NCI-H1417 treated with DMSO at 0.1 percent for 48 hours (cell line): ENCODE measurements at regions not wholly inside any gene's neighbourhood (a gene's known extent, or its start where the extent isn't known, plus 50 kb on each side); places are given as distances from the start of the nearest gene placed in this dataset.

Experiments used
- DNase-seq: peaks from one replicate; lab custom pipeline; 2025; lab: John Stamatoyannopoulos, UW

- no peak for DNase-seq
Measured at GRCh38 chr3:115525731-115526130, 97.6 kb upstream of the GAP43 start.

- DNase-seq: no peak
Measured at GRCh38 chr3:115533218-115533617, 90.1 kb upstream of the GAP43 start.

GRCh38 chr3:115536171-115536570 lies 87.1 kb upstream of the GAP43 start:
- DNase-seq: no peak

GRCh38 chr3:115537669-115538068 lies 85.6 kb upstream of the GAP43 start:
- DNase-seq: no peak

DNA sequence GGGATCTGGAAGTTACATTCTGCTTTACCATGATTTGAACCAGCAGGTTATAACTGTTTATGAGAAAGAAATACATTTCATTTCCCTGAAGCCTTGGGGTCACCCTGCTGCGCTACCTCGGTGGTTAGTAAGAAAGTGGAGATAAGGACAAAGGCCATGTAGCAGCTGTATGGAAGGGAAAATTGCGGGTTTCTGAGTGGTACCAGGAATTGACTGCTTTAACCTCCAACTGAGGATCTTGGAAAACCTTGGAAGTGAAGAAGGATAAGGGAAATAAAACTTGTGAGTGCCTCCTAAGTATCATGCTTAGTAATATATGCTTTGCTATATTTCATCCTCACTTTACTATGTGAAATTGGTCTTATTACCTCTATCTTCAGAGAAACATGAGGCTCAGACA lies 76.1 kb upstream of the GAP43 start:
- DNase-seq: no peak

GRCh38 chr3:115548611-115549010 lies 74.7 kb upstream of the GAP43 start:
- DNase-seq: no peak

DNA sequence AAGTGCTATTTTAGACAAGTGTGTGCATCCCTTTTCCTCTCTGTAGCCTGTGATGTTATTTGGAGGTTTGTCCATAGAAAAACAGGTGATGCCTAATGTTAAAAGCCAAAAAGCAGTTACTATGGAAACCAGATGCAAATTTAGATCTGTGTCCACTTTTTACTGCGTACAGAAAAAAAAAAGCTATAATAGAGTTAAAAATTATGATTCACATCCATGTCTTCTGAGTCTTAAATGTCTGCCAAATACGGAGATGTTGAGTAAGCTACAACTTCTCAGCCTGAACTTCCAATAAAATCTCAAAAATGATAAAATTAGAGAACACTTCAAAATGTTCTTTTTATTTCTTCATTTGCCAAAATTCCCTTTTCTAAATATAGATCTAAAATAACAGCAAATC lies 74.2 kb upstream of the GAP43 start:
- DNase-seq: no peak

DNA sequence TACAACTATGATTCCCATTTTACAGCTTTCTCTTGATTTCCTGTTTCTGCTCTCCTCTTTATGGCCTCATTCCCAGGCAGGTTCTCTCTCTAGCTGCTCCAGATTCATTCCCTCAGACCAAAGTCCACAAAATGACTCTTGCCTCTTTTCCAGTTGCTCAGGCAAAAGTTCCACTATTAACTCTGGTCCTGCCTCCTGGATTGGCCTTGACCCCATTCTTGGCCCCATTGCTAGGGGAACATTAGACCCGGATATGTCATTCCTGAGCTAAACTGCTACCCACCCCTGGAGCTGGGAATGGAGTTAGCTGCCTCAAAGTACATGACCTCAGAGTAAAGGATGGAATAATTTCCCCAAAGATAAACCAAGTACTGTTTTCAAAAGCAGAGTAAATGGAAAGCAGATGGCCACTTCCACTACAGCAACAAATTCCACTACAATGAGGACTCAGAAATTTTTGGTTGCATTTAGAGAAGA lies 73.0 kb upstream of the GAP43 start:
- no peak for DNase-seq

- no peak for DNase-seq
Measured at GRCh38 chr3:115551016-115551415, 72.3 kb upstream of the GAP43 start.

DNA sequence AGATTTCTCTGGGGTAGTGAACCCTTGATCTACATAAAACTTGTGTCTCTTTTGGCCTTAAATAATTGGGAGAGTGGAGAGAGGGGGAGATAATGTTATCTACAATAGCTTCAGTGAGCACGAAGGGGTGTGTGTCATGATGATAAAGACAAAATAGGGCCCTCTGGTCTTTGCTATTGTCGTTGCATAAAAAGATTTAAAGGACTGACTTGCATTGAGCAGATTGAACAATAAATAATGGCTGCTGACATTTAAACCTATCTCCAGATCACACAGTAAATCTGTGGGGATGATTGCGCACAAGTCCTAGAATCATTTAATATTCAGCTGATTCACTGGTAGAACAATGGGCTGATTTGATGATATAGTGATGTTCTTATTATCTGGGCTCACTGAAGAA lies 71.3 kb upstream of the GAP43 start:
- DNase-seq: no peak

GRCh38 chr3:115553796-115554486 lies 69.4 kb upstream of the GAP43 start:
- no peak for DNase-seq

DNA sequence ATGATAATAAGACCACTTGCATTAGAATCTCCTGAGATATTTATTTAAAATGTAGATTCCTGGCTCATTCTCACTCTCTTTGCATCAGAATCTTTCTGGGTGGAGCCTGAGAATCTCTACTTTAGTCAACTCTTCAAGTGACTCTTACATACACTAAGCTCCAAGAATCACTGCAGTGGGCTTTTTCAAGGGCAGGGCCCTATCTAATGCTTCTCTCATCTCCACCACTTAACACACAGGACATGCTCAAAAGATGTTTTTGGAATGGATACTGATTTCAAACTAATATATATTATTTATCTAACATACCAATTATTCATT lies 68.9 kb upstream of the GAP43 start:
- DNase-seq: no peak

GRCh38 chr3:115562636-115563267 lies 60.6 kb upstream of the GAP43 start:
- DNase-seq: no peak

DNA sequence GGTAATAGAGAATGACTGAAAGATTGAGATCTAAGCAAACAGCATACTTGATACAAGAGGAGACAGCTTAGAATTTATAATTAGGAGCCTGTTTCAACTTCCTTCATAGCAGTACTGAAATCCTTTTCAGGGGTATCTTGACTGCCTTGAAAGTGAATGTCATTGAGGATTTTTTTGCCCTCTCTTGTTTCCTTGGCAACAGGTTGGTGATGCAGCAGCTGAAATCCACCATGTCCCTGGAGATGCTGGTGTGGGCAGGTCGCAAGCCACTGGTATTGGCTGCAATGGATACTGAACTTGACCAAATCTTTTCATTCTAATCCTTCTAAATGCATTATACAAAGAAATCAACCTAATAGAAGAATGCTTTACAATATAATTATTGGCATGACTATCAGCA lies 59.3 kb upstream of the GAP43 start:
- no peak for DNase-seq

DNA sequence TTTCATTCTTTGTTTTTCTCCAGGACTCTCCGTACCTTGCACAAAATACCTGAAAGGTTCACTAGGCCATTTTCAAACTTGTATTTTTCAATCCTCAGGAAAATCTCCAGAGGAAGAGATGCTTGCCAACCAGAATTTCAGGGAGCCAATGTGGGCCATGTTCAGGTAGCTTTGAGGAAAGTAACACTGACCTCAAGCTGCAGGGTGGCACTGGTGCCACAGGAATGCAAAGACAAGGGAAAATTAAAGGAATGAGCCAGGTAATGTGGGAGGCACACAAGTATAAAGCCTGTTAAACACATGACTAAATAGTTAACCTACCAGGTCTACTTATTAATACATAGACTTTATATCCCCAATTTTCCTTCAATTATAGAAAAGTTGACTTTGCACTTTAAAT lies 51.9 kb upstream of the GAP43 start:
- no peak for DNase-seq
